Caco-2 (cell line): ENCODE measurements at regions not wholly inside any gene's neighbourhood (a gene's known extent, or its start where the extent isn't known, plus 50 kb on each side); places are given as distances from the start of the nearest gene placed in this dataset.

Experiments used
- BruUV-seq: library from RNA; stranded (reverse); fragments of 400-500 nt; replicated peaks from 2 replicates; lab custom pipeline; 2021; lab: Mats Ljungman, UMichigan
- CTCF ChIA-PET: fragments of 300-600 bp; sonication (Branson Sonifier 250); formaldehyde crosslinking; loops from one replicate; lab custom pipeline; 2022; ENCODE audit warnings: antibody characterized with exemption; lab: Charles Lee
- POLR2A ChIA-PET: fragments of 300-600 bp; sonication (Branson Sonifier 250); formaldehyde crosslinking; loops from one replicate; lab custom pipeline; 2022; ENCODE audit warnings: antibody characterized with exemption; lab: Charles Lee
- DNase-seq, 2 experiments: peaks; one replicate each; pipeline versions ENCODE4 v3.0.0 to v3.0.0-alpha.2; 2020 to 2022
- H3K27me3 ChIP-seq: replicated peaks from 2 replicates; pipeline ENCODE4 v1.6.0; 2011; ENCODE audit warnings: low read length; ENCODE audit not compliant: control insufficient read depth, insufficient read depth
- H3K36me3 ChIP-seq: 2 replicates; pipeline ENCODE4 v1.5.1; 2011; ENCODE audit warnings: low read length; ENCODE audit not compliant: control insufficient read depth, insufficient read depth
- H3K4me1 ChIP-seq: fragments of 250-450 bp; sonication (Bioruptor Pico); 2 replicates; pipeline ENCODE4 v1.5.1; 2020; ENCODE audit warnings: mild to moderate bottlenecking
- H3K4me3 ChIP-seq: 2 replicates; pipeline ENCODE4 v1.5.1; 2011; ENCODE audit warnings: low read depth, mild to moderate bottlenecking, control low read depth, low read length
- H3K9me3 ChIP-seq: fragments of 250-450 bp; sonication (Bioruptor Pico); 2 replicates; pipeline ENCODE4 v1.5.1; 2020; ENCODE audit warnings: mild to moderate bottlenecking, moderate library complexity
- H3K27ac Mint-ChIP-seq: one replicate; pipeline ENCODE4 v1.8.0; 2022; ENCODE audit warnings: mixed read lengths; ENCODE audit not compliant: unreplicated experiment
- H3K27me3 Mint-ChIP-seq: one replicate; pipeline ENCODE4 v1.8.0; 2022; ENCODE audit warnings: mixed read lengths; ENCODE audit not compliant: insufficient read depth, unreplicated experiment
- H3K36me3 Mint-ChIP-seq: one replicate; pipeline ENCODE4 v1.8.0; 2022; ENCODE audit warnings: mild to moderate bottlenecking, mixed read lengths; ENCODE audit not compliant: insufficient read depth, unreplicated experiment
- H3K4me1 Mint-ChIP-seq: one replicate; pipeline ENCODE4 v1.8.0; 2022; ENCODE audit warnings: low read depth, mixed read lengths; ENCODE audit not compliant: unreplicated experiment
- H3K4me3 Mint-ChIP-seq: one replicate; pipeline ENCODE4 v1.8.0; 2022; ENCODE audit warnings: mild to moderate bottlenecking, moderate library complexity, mixed read lengths; ENCODE audit not compliant: unreplicated experiment
- H3K9me3 Mint-ChIP-seq: one replicate; pipeline ENCODE4 v1.8.0; 2022; ENCODE audit warnings: mixed read lengths; ENCODE audit not compliant: unreplicated experiment
- intact Hi-C: fragments of 100-400 bp; cut with micrococcal nuclease; formaldehyde crosslinking; loops from one replicate; pipeline ENCODE4 v1.10.0; 2022; ENCODE audit not compliant: unreplicated experiment
- TF ChIP-seq, protein P1 (sequence below), 2 experiments: fragments of 200-600 bp in 1 of 2; IDR thresholded peaks; 1 replicate in 1 of 2; 2 replicates in 1 of 2; pipeline versions ENCODE4 v1.5.1 to v1.8.0; 2011 to 2022; ENCODE audit warnings: antibody characterized with exemption in 1 of 2, control low read depth in 1 of 2, inconsistent platforms in 1 of 2, low read depth in 1 of 2, low read length in 1 of 2, mild to moderate bottlenecking in 1 of 2, moderate library complexity in 1 of 2; ENCODE audit not compliant: insufficient read depth in 1 of 2, severe bottlenecking in 1 of 2, unreplicated experiment in 1 of 2

DNA sequence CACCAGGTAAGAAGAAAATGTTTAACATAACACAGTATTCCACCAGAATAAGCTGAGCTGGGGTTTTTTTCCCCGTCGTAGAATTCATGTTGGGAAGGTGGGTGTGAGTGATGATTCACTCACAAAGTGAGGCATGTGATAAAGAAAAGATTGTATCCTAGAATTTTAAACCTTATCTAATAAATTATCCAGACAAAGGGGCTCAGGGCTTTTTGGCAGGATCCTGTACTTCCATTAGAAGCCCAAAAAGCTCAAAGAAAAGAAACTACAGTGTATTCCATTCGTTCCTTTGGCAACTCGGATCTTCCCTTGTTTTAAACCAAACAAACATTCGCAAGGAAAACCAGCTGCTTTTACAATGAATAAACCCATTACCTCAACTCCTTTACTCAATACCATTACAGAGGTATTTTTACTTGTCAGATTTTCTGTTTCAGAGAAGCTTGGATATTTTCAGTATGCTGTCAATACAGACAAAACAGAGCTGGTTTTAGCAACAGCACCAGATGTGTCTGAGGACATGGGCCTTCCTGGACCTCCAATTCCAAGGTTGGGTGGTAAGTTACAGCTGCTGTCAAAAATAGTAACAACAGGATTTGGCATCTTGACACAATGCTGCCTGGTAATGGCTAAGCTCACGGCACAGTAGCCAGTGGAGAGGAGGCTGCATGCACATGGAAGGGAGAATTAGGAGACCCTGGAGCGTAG, 159.9 kb upstream of the RUNX1 start:
- no peak for DNase-seq
- Mint-ChIP-seq H3K27me3 (no peaks in the 10 kb centered on the region), H3K4me3 (no peak overlapping the region), H3K27ac (no peak overlapping the region), H3K36me3 (no peaks in the 10 kb centered on the region), H3K9me3 (no peaks in the 10 kb centered on the region), H3K4me1 (no peaks in the 10 kb centered on the region)
- no peaks in the 10 kb centered on the region for H3K4me1 ChIP-seq
- intact Hi-C loops: no loop called here
- no TSS peak for BruUV-seq
- CTCF ChIA-PET: no interaction called here
- no peaks in the 10 kb centered on the region for H3K27me3 ChIP-seq
- no peaks in the 10 kb centered on the region for H3K36me3 ChIP-seq
- POLR2A ChIA-PET: no interaction called here
- H3K4me3 ChIP-seq: no peak overlapping the region
- H3K9me3 ChIP-seq: no peaks in the 10 kb centered on the region
- TF ChIP-seq, protein P1, sequence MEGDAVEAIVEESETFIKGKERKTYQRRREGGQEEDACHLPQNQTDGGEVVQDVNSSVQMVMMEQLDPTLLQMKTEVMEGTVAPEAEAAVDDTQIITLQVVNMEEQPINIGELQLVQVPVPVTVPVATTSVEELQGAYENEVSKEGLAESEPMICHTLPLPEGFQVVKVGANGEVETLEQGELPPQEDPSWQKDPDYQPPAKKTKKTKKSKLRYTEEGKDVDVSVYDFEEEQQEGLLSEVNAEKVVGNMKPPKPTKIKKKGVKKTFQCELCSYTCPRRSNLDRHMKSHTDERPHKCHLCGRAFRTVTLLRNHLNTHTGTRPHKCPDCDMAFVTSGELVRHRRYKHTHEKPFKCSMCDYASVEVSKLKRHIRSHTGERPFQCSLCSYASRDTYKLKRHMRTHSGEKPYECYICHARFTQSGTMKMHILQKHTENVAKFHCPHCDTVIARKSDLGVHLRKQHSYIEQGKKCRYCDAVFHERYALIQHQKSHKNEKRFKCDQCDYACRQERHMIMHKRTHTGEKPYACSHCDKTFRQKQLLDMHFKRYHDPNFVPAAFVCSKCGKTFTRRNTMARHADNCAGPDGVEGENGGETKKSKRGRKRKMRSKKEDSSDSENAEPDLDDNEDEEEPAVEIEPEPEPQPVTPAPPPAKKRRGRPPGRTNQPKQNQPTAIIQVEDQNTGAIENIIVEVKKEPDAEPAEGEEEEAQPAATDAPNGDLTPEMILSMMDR (IDR thresholded peaks at IDR 0.05; ENCODE audit: insufficient read depth in 1 of 2, low read depth in 1 of 2, low read length in 1 of 2, severe bottlenecking in 1 of 2, unreplicated experiment in 1 of 2): no peak

DNA sequence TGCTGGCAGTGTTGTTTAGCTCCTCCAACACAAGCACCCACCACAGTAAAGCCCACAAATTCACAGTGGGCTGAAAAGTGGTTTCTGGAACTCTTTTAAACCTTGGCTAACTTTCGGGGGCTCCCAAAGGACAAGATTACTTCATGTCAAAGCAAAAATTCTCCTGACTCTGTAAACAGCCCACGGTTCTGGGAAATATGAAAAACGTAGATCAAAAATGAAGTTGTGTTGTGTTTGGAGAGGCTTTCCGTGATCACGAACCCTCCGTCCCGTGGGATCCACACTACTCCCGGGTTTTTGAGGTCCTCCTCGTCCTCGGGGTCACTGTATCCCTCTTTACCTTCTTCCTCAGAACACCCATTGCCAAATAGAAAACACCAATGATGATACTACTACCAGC, 159.0 kb upstream of the RUNX1 start:
- Mint-ChIP-seq H3K27ac (no peak overlapping the region), H3K27me3 (no peaks in the 10 kb centered on the region), H3K9me3 (no peaks in the 10 kb centered on the region), H3K36me3 (no peaks in the 10 kb centered on the region), H3K4me3 (no peak overlapping the region), H3K4me1 (no peaks in the 10 kb centered on the region)
- TF ChIP-seq, protein P1 (IDR thresholded peaks at IDR 0.05; ENCODE audit: insufficient read depth in 1 of 2, low read depth in 1 of 2, low read length in 1 of 2, severe bottlenecking in 1 of 2, unreplicated experiment in 1 of 2): no peak
- Histone ChIP-seq H3K36me3 (no peaks in the 10 kb centered on the region), H3K4me3 (no peak overlapping the region), H3K4me1 (no peaks in the 10 kb centered on the region), H3K9me3 (no peaks in the 10 kb centered on the region), H3K27me3 (no peaks in the 10 kb centered on the region)
- intact Hi-C loops: no loop called here
- no peak for DNase-seq
- CTCF ChIA-PET: no interaction called here
- no TSS peak for BruUV-seq
- POLR2A ChIA-PET: no interaction called here

DNA sequence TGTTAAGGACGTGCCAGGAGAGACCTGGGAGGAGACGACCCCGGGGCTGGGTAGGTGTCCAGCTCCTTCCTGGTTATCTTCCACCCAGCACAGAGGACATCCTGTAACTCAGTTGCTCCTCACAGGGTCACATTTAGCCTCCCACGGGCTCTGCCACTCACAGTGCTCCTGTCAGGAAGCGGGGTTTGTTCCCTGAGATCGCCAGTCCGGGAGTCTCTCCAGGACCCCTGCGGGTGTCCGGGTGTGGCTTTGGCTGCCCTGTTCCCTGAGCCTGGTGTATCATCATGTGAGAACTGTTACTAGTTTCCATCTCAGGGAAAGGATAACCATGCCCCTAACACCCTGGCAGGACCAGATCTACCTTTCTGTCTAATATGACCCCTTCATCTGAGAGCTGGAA, 158.2 kb upstream of the RUNX1 start:
- H3K4me3 Mint-ChIP-seq: no peak overlapping the region

More for the DNA sequence above, 158.2 kb upstream of the RUNX1 start:
- intact Hi-C loops: no loop called here
- no peak for DNase-seq
- ChIA-PET CTCF (no interaction called here), POLR2A (no interaction called here)
- Histone ChIP-seq H3K36me3 (no peaks in the 10 kb centered on the region), H3K4me3 (no peak overlapping the region), H3K4me1 (no peaks in the 10 kb centered on the region), H3K27me3 (no peaks in the 10 kb centered on the region), H3K9me3 (no peaks in the 10 kb centered on the region)
- Mint-ChIP-seq H3K9me3 (no peaks in the 10 kb centered on the region), H3K27ac (no peak overlapping the region), H3K36me3 (no peaks in the 10 kb centered on the region), H3K27me3 (no peaks in the 10 kb centered on the region), H3K4me1 (no peaks in the 10 kb centered on the region)
- TF ChIP-seq, protein P1 (IDR thresholded peaks at IDR 0.05; ENCODE audit: insufficient read depth in 1 of 2, low read depth in 1 of 2, low read length in 1 of 2, severe bottlenecking in 1 of 2, unreplicated experiment in 1 of 2): no peak
- no TSS peak for BruUV-seq
